ENCODE measurements at regions not wholly inside any gene's neighbourhood (a gene's known extent, or its start where the extent isn't known, plus 50 kb on each side); places are given as distances from the start of the nearest gene placed in this dataset.

GRCh38 chr4:24745172-24745895 is 50.0 kb upstream of the SOD3 start:
- Histone ChIP-seq H2AFZ (ENCODE audit: low read depth) (no peak overlapping the region), H3K27me3 (ENCODE audit: insufficient read depth) (no peaks in the 10 kb centered on the region), H3K27ac (ENCODE audit: low read depth in 2 of 2, low read length in 1 of 2) (peak overlapping the region in 1 of 2 experiments; percentile 2; a peak in 1 of 4 replicates), H3K79me2 (ENCODE audit: insufficient read depth) (no peaks in the 10 kb centered on the region), H3F3A (replicated peaks; ENCODE audit: insufficient read depth) (peaks cover 25% of the 10 kb centered on the region), H3K4me1 (ENCODE audit: control insufficient read depth in 1 of 2, insufficient read depth in 2 of 2, low read depth in 1 of 2, low read length in 1 of 2) (peaks cover 0 to 6% of the 10 kb centered on the region in 2 experiments; a peak in 2 of 4 replicates), H3K9me2 (no peaks in the 10 kb centered on the region), H3K9me3 (no peaks in the 10 kb centered on the region), H4K20me1 (ENCODE audit: insufficient read depth) (no peaks in the 10 kb centered on the region), H3K9ac (no peak overlapping the region), H3K4me3 (ENCODE audit: low read depth in 2 of 2, low read length in 1 of 2) (no peak overlapping the region), H3K4me2 (no peak overlapping the region), H3K36me3 (replicated peaks in 1 of 2; ENCODE audit: control insufficient read depth in 1 of 2, insufficient read depth in 2 of 2, low read length in 1 of 2) (no peaks in the 10 kb centered on the region)
- no peak for TF ChIP-seq ZBTB33 (IDR thresholded peaks at IDR 0.05; ENCODE audit: borderline replicate concordance, low read depth)
- TF ChIP-seq RFX5 (IDR thresholded peaks at IDR 0.05; ENCODE audit: low read length), result no peak
- TF ChIP-seq NRF1 (IDR thresholded peaks at IDR 0.05; ENCODE audit: low read depth, low read length), result no peak
- no peak for TF ChIP-seq MXI1 (IDR thresholded peaks at IDR 0.05; ENCODE audit: low read depth, low read length)
- no peak for TF ChIP-seq SIN3A (IDR thresholded peaks at IDR 0.05; ENCODE audit: borderline replicate concordance, low read depth, low read length)
- TF ChIP-seq JUND (IDR thresholded peaks at IDR 0.05), result no peak
- no peak for TF ChIP-seq TCF12 (IDR thresholded peaks at IDR 0.05)
- no peak for TF ChIP-seq YY1 (IDR thresholded peaks at IDR 0.05; ENCODE audit: low read depth)
- TF ChIP-seq GABPA (IDR thresholded peaks at IDR 0.05; ENCODE audit: low read depth), result no peak
- WGBS (ENCODE audit: low lambda C conversion rate), result 61% methylated on average over 5 of the region's 5 CpGs
- DNase-seq, result no peak
- CTCF ChIA-PET, result interaction anchor here (1.4 kb wide), 1 partner anchor 58 kb away, joined by 5 read pairs; no protein-coding TSS in a partner anchor
- POLR2A ChIA-PET, result no interaction called here

Data from SK-N-SH (cell line).